PFSK-1 (cell line): ENCODE measurements at regions not wholly inside any gene's neighbourhood (a gene's known extent, or its start where the extent isn't known, plus 50 kb on each side); places are given as distances from the start of the nearest gene placed in this dataset.

Experiments used
- POLR2AphosphoS5 ChIP-seq: IDR thresholded peaks from 2 replicates; pipeline ENCODE4 v1.6.1; 2012; ENCODE audit warnings: low read depth, mild to moderate bottlenecking, control low read depth, low read length, moderate library complexity
- REST ChIP-seq, 2 experiments: IDR thresholded peaks; 2 replicates each; pipeline versions ENCODE4 v1.6.1 to v1.8.0; 2011 to 2012; ENCODE audit warnings: low read depth in 2 of 2, low read length in 2 of 2, control low read depth in 1 of 2, inconsistent platforms in 1 of 2, mild to moderate bottlenecking in 1 of 2, moderate library complexity in 1 of 2; ENCODE audit not compliant: insufficient read depth in 1 of 2
- TAF1 ChIP-seq: IDR thresholded peaks from 2 replicates; pipeline ENCODE4 v1.6.1; 2012; ENCODE audit warnings: low read length, control low read depth, borderline replicate concordance; ENCODE audit not compliant: insufficient read depth

- TF ChIP-seq REST (IDR thresholded peaks at IDR 0.05; ENCODE audit: insufficient read depth in 1 of 2, low read depth in 2 of 2, low read length in 2 of 2) = no peak
- no peak for TF ChIP-seq TAF1
- TF ChIP-seq POLR2AphosphoS5 = no peak
These were observed 272.1 kb downstream of the SP3 start for GRCh38 chr2:173693044-173693589.
